IgD-negative memory B cell (primary cell): ENCODE measurements at regions not wholly inside any gene's neighbourhood (a gene's known extent, or its start where the extent isn't known, plus 50 kb on each side); places are given as distances from the start of the nearest gene placed in this dataset.
"Not testable (repeated sequence)": the region's sequence is repeated elsewhere in the genome, so short reads cannot be mapped to it uniquely, and the experiment has no call there.

Source experiments
- H3K27ac Mint-ChIP-seq, 3 donors: one replicate each; pipeline ENCODE4 v1.8.0; 2020 to 2022; ENCODE audit warnings: mild to moderate bottlenecking in 3 of 3, mixed read lengths in 3 of 3, moderate library complexity in 1 of 3
- H3K27me3 Mint-ChIP-seq: one replicate; pipeline ENCODE4 v1.8.0; 2021; ENCODE audit warnings: mixed read lengths
- H3K36me3 Mint-ChIP-seq: one replicate; pipeline ENCODE4 v1.8.0; 2020; ENCODE audit warnings: mild to moderate bottlenecking, mixed read lengths
- H3K4me1 Mint-ChIP-seq, 3 donors: one replicate each; pipeline ENCODE4 v1.8.0; 2020 to 2022; ENCODE audit warnings: mixed read lengths in 3 of 3, mild to moderate bottlenecking in 1 of 3
- H3K4me3 Mint-ChIP-seq, 4 donors: one replicate each; pipeline ENCODE4 v1.8.0; 2020 to 2022; ENCODE audit warnings: mild to moderate bottlenecking in 4 of 4, mixed read lengths in 4 of 4, moderate library complexity in 3 of 4
- H3K9me3 Mint-ChIP-seq, 3 donors: one replicate each; pipeline ENCODE4 v1.8.0; 2020 to 2021; ENCODE audit warnings: mixed read lengths in 3 of 3, mild to moderate bottlenecking in 1 of 3

DNA sequence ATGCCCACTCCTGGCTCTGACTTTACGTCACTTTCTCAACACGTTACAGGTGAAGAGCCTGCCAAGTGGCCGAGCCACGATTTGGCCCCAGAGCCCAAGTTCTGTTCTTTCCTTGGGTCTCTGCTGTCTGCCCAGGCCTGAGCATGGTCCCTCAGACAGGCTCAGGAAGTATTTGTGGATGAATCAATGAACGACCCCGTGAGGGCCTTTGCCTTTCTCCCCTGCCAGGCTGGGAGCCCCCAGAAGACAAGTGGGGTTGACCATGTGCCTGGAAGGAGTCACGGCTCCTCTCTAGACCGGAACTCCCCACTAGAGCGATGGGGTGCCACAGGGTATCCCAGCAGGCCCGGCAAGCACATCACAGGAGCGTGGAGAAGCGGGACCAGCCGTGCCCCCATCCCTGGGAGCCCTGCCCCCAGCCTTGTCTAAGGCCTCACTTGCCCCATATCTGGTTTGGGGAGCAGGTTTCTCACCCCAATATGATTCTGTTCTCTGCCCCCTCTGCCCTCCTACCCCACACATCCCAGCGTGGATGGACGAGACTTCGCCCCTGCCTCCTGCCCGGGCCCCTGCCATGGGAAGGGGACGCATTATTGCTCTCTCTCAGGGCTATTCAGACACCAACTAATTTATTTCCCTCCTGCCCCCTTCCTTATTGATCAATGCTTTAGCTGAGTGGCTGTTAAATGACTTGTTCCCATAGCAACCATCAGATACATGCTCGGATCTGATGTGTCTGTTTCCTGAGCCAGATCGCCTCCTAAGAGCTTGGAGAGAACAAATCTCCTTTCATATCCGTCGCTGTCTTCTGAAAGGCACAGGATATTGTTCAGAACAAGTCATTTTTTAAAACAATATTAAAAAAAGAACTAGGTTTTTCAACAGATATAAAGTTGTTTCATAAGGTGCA, 69.0 kb downstream of the DIO3 start:
- Mint-ChIP-seq H3K27ac (no peak overlapping the region), H3K4me3 (no peak overlapping the region), H3K4me1 (peaks cover 0 to 4% (median 2%) of the 10 kb centered on the region in 3 donors), H3K36me3 (peaks cover 1% of the 10 kb centered on the region), H3K27me3 (peaks cover 12% of the 10 kb centered on the region), H3K9me3 (no peaks in the 10 kb centered on the region)

- H3K27ac Mint-ChIP-seq = no peak overlapping the region
- H3K36me3 Mint-ChIP-seq = peaks cover 1% of the 10 kb centered on the region
- peaks cover 17% of the 10 kb centered on the region for H3K27me3 Mint-ChIP-seq
Measured at GRCh38 chr14:101631199-101631598, 69.9 kb downstream of the DIO3 start.

DNA sequence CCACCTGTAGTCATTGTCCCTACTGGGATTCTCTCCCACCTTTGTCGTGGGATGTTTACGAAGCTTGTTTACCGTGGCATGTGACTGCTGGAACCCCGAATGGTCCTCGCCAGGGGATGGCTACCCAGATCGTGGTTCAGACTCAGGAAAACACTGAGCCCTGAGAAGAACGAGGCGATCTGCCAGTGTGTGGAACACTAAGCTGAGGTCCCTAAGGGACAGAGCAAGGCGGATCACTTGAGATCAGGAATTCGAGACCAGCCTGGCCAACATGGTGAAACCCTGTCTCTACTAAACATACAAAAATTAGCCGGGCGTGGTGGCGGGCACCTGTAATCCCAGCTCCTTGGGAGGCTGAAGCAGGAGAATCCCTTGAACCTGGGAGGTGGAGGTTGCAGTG, 70.7 kb downstream of the DIO3 start:
- H3K4me1 Mint-ChIP-seq, H3K36me3 Mint-ChIP-seq, H3K9me3 Mint-ChIP-seq, H3K4me3 Mint-ChIP-seq: not testable (repeated sequence)
- Mint-ChIP-seq H3K27ac (peak overlapping the region in 1 of 3 donors; percentile 62), H3K27me3 (peaks cover 20% of the 10 kb centered on the region)

More at GRCh38 chr14:101631199-101631598, 69.9 kb downstream of the DIO3 start:
- H3K9me3 Mint-ChIP-seq = no peaks in the 10 kb centered on the region
- H3K4me1 Mint-ChIP-seq = peaks cover 0 to 4% (median 2%) of the 10 kb centered on the region in 3 donors
- no peak overlapping the region for H3K4me3 Mint-ChIP-seq

- Mint-ChIP-seq H3K27me3 (peaks cover 20% of the 10 kb centered on the region), H3K36me3 (peaks cover 1% of the 10 kb centered on the region), H3K9me3 (peaks cover 0 to 4% (median 0%) of the 10 kb centered on the region in 3 donors), H3K4me3 (no peak overlapping the region), H3K27ac (peak overlapping the region in 1 of 3 donors; percentile 62), H3K4me1 (peaks cover 0 to 6% (median 0%) of the 10 kb centered on the region in 3 donors)
Measured at GRCh38 chr14:101632520-101632919, 71.2 kb downstream of the DIO3 start.

DNA sequence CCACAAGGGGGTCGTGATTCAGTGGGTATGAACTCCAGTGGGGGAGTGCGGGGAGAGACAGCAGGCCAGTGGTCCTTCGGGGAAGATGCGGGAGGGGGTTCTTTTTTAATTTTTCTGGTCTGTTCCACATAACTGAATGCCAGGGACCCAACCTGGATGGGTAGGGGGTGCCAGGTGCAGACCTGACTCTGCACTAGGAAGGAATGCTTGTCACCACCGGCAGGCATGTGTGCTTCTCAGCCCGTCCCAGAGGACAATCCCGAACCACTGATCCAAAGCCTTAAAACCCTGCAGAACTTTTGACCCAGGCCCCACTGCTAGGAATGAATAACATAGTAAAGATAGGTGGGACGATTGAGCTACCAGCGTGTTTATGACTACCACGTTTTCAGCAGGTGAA, 72.0 kb downstream of the DIO3 start:
- H3K36me3 Mint-ChIP-seq = peaks cover 1% of the 10 kb centered on the region
- H3K4me1 Mint-ChIP-seq = peaks cover 0 to 4% (median 0%) of the 10 kb centered on the region in 3 donors
- H3K9me3 Mint-ChIP-seq = peaks cover 0 to 4% (median 0%) of the 10 kb centered on the region in 3 donors
- H3K27me3 Mint-ChIP-seq = peaks cover 23% of the 10 kb centered on the region
- no peak overlapping the region for H3K4me3 Mint-ChIP-seq
- H3K27ac Mint-ChIP-seq = no peak overlapping the region

- peak overlapping the region in 1 of 4 donors; percentile 72 for H3K4me3 Mint-ChIP-seq
- H3K27me3 Mint-ChIP-seq = peaks cover 25% of the 10 kb centered on the region
- H3K9me3 Mint-ChIP-seq = peaks cover 0 to 4% (median 0%) of the 10 kb centered on the region in 3 donors
Measured at GRCh38 chr14:101634202-101634849, 73.0 kb downstream of the DIO3 start.

GRCh38 chr14:101634850-101635748, 73.8 kb downstream of the DIO3 start:
- H3K4me1 Mint-ChIP-seq = peaks cover 0 to 4% (median 0%) of the 10 kb centered on the region in 3 donors
- no peak overlapping the region for H3K27ac Mint-ChIP-seq
- peaks cover 1% of the 10 kb centered on the region for H3K36me3 Mint-ChIP-seq
- peaks cover 0 to 4% (median 0%) of the 10 kb centered on the region in 3 donors for H3K9me3 Mint-ChIP-seq
- H3K4me3 Mint-ChIP-seq = no peak overlapping the region
- peaks cover 26% of the 10 kb centered on the region for H3K27me3 Mint-ChIP-seq

More at GRCh38 chr14:101634202-101634849, 73.0 kb downstream of the DIO3 start:
- peaks cover 1% of the 10 kb centered on the region for H3K36me3 Mint-ChIP-seq
- H3K27ac Mint-ChIP-seq = no peak overlapping the region
- H3K4me1 Mint-ChIP-seq = peaks cover 0 to 4% (median 0%) of the 10 kb centered on the region in 3 donors

DNA sequence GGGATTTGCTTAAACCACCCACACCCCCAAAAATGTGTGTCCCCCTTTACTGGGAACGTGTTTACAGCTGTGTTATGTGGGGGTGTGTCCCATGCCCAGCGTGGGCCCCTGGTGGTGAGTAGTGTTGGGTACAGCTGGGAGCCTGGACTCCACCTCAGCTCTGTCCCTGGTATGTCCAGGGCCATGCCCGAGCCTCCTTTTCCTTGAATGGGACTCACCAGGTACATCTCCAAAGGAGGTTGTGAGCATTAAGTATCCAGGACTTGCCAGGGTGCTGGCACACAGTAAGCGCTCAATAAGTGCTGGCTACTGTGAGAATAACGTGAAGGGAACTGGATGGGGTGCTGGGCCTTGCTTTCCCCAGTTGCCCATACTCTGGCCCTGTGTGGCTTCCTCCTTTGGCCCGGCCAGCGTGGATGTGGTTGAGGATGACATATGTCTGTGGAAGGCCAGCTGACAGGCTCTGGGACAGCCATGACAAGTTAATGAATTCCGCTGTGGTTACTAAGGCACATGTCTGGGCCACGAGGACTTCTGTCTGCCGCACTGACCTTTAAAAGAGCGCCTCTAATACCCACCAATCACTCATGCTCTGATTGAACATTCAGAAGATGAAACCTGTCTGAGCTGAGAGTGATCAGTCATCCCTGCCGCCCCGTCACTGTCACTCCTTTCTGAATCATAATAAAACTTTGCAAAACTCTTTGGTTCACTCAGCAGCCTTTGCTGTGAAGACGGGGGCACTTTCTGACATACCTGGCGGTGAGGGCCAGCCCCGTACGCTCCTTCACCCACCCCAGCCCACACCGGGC, 74.7 kb downstream of the DIO3 start:
- Mint-ChIP-seq H3K4me3 (no peak overlapping the region), H3K9me3 (peaks cover 0 to 4% (median 0%) of the 10 kb centered on the region in 3 donors), H3K4me1 (peaks cover 0 to 4% (median 0%) of the 10 kb centered on the region in 3 donors), H3K27ac (no peak overlapping the region), H3K36me3 (peaks cover 1% of the 10 kb centered on the region), H3K27me3 (peaks cover 24% of the 10 kb centered on the region)

DNA sequence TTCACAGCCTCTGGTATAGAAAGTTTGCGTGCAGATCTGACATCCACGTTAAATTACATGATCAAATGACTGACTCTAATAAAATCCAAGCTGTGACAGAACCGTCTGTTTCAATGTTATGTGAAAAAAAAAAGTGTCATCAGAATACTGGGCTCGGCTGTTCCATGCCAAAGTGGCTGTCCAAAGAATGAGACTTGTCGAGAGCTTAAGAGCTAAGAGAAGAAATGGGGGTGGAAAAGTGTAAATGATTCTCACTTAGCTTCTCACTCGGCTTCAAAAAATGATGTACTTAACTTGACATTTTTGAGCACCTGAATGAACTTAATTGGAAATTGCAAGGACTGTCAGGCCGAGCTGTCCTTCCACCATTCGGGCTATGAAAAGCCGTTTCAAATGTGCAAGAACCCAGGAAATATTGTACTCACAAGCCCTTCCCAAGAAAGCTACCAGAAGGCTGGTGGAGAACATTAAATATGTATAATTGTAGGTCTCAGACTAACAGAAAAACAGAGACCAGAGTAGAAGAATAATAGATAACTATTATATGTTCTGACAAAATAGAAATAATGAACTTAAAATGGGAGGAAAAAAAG, 78.0 kb downstream of the DIO3 start:
- Mint-ChIP-seq H3K36me3 (peaks cover 2% of the 10 kb centered on the region), H3K4me1 (peaks cover 0 to 2% (median 0%) of the 10 kb centered on the region in 3 donors), H3K27ac (no peak overlapping the region), H3K4me3 (no peak overlapping the region), H3K27me3 (peaks cover 28% of the 10 kb centered on the region), H3K9me3 (peaks cover 0 to 4% (median 0%) of the 10 kb centered on the region in 3 donors)

GRCh38 chr14:101643651-101644050, 82.4 kb downstream of the DIO3 start:
- Mint-ChIP-seq H3K4me3 (no peak overlapping the region), H3K27me3 (peaks cover 13% of the 10 kb centered on the region), H3K9me3 (peaks cover 0 to 10% (median 0%) of the 10 kb centered on the region in 3 donors), H3K27ac (no peak overlapping the region), H3K4me1 (no peaks in the 10 kb centered on the region), H3K36me3 (peaks cover 2% of the 10 kb centered on the region)

GRCh38 chr14:101654051-101654450, 92.8 kb downstream of the DIO3 start:
- H3K36me3 Mint-ChIP-seq = peaks cover 8% of the 10 kb centered on the region
- H3K27me3 Mint-ChIP-seq = peaks cover 9% of the 10 kb centered on the region
- no peaks in the 10 kb centered on the region for H3K4me1 Mint-ChIP-seq
- no peak overlapping the region for H3K4me3 Mint-ChIP-seq
- peak overlapping the region in 1 of 3 donors; percentile 77 for H3K27ac Mint-ChIP-seq
- peaks cover 6 to 12% (median 6%) of the 10 kb centered on the region in 3 donors for H3K9me3 Mint-ChIP-seq

GRCh38 chr14:101657372-101657771, 96.1 kb downstream of the DIO3 start:
- Mint-ChIP-seq H3K4me1 (no peaks in the 10 kb centered on the region), H3K4me3 (no peak overlapping the region), H3K27ac (no peak overlapping the region), H3K27me3 (peaks cover 16% of the 10 kb centered on the region), H3K9me3 (no peaks in the 10 kb centered on the region), H3K36me3 (peaks cover 1% of the 10 kb centered on the region)

DNA sequence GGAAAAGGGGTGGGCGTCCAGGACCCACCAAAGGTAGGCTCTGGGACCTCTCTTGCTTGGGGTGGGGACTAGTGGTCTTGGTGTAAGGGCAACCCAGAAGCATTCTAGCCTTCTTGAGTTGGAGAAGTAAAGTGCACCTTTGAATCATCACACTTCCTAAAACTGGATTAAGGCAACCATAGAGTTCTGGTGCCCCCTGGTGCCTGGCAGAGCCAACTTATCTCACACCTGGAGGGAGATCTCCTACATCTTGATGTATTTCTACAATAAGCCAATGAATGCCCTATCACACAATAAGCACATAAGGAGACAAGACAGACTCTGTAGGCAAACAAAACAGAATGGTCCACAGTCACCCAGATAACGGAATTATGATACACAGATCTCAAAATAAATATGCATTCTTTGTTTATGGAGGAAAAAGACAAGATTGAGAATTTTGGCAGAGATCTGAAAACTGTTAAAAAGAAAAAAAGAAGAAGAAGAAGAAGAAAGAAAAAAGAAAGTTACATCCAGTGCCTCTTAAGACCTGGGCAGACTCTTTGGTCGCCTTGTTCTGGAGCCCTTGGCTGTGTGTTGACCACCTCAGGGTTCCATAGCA, 95.9 kb upstream of the PPP2R5C start:
- no peaks in the 10 kb centered on the region for H3K4me1 Mint-ChIP-seq
- peaks cover 24% of the 10 kb centered on the region for H3K27me3 Mint-ChIP-seq
- peaks cover 4 to 21% (median 12%) of the 10 kb centered on the region in 3 donors for H3K9me3 Mint-ChIP-seq
- H3K27ac Mint-ChIP-seq = no peak overlapping the region
- no peak overlapping the region for H3K4me3 Mint-ChIP-seq
- H3K36me3 Mint-ChIP-seq = peaks cover 4% of the 10 kb centered on the region
